ENCODE measurements at regions not wholly inside any gene's neighbourhood (a gene's known extent, or its start where the extent isn't known, plus 50 kb on each side); places are given as distances from the start of the nearest gene placed in this dataset.
"Not testable (repeated sequence)": the region's sequence is repeated elsewhere in the genome, so short reads cannot be mapped to it uniquely, and the experiment has no call there.

- H3K79me2 ChIP-seq (ENCODE audit: low read length), result no peaks in the 10 kb centered on the region
- no peak overlapping the region for H3K9ac ChIP-seq (ENCODE audit: low read length)
- no peak overlapping the region for H3K4me2 ChIP-seq (ENCODE audit: low read depth, low read length)
- H4K20me1 ChIP-seq (ENCODE audit: insufficient read depth, low read length), result no peaks in the 10 kb centered on the region
- TF ChIP-seq CTCF (IDR thresholded peaks at IDR 0.05; ENCODE audit: low read length) (no peak), EZH2 (optimal IDR thresholded peaks at IDR 0.05; ENCODE audit: low read depth, low read length) (no peak), EZH2phosphoT487 (IDR thresholded peaks at IDR 0.05; ENCODE audit: low read length) (no peak)
- H3K9me3 ChIP-seq (replicated peaks; ENCODE audit: insufficient read depth, low read length), result no peaks in the 10 kb centered on the region
- no peak overlapping the region for H3K4me3 ChIP-seq (ENCODE audit: low read length)
- no peaks in the 10 kb centered on the region for H3K9me2 ChIP-seq (replicated peaks; ENCODE audit: insufficient read depth, low read length)
- no peak overlapping the region for H2AFZ ChIP-seq (ENCODE audit: low read length)
- no peak for DNase-seq
- H3K36me3 ChIP-seq (replicated peaks; ENCODE audit: insufficient read depth, low read length), result no peaks in the 10 kb centered on the region
- H3K27me3 ChIP-seq (replicated peaks; ENCODE audit: insufficient read depth, low read length), result no peaks in the 10 kb centered on the region
- no peaks in the 10 kb centered on the region for H3K4me1 ChIP-seq (ENCODE audit: low read length)
- H3F3A ChIP-seq (ENCODE audit: insufficient read depth, low read length), result no peaks in the 10 kb centered on the region
- H3K27ac ChIP-seq (ENCODE audit: low read length), result no peak overlapping the region
Observed at GRCh38 chrX:128805236-128805635, 718.1 kb downstream of the SMARCA1 start.

GRCh38 chrX:128804828-128805227, 718.5 kb downstream of the SMARCA1 start:
- no peaks in the 10 kb centered on the region for H3K79me2 ChIP-seq (ENCODE audit: low read length)
- H3K9ac ChIP-seq (ENCODE audit: low read length), result no peak overlapping the region

GRCh38 chrX:128800138-128800537, 723.2 kb downstream of the SMARCA1 start:
- TF ChIP-seq EZH2 (optimal IDR thresholded peaks at IDR 0.05; ENCODE audit: low read depth, low read length) (no peak), CTCF (IDR thresholded peaks at IDR 0.05; ENCODE audit: low read length) (peak; percentile 25; the same call in 1 of the 2 replicates), EZH2phosphoT487 (IDR thresholded peaks at IDR 0.05; ENCODE audit: low read length) (no peak)

More at GRCh38 chrX:128804828-128805227, 718.5 kb downstream of the SMARCA1 start:
- Histone ChIP-seq H3K4me2 (ENCODE audit: low read depth, low read length) (no peak overlapping the region), H3K9me3 (replicated peaks; ENCODE audit: insufficient read depth, low read length) (no peaks in the 10 kb centered on the region), H3K27me3 (replicated peaks; ENCODE audit: insufficient read depth, low read length) (no peaks in the 10 kb centered on the region), H4K20me1 (ENCODE audit: insufficient read depth, low read length) (no peaks in the 10 kb centered on the region), H3K36me3 (replicated peaks; ENCODE audit: insufficient read depth, low read length) (no peaks in the 10 kb centered on the region), H3K4me3 (ENCODE audit: low read length) (no peak overlapping the region), H3K27ac (ENCODE audit: low read length) (no peak overlapping the region), H2AFZ (ENCODE audit: low read length) (no peak overlapping the region), H3F3A (ENCODE audit: insufficient read depth, low read length) (no peaks in the 10 kb centered on the region), H3K4me1 (ENCODE audit: low read length) (no peaks in the 10 kb centered on the region), H3K9me2 (replicated peaks; ENCODE audit: insufficient read depth, low read length) (no peaks in the 10 kb centered on the region)
- no peak for TF ChIP-seq CTCF (IDR thresholded peaks at IDR 0.05; ENCODE audit: low read length)
- TF ChIP-seq EZH2phosphoT487 (IDR thresholded peaks at IDR 0.05; ENCODE audit: low read length), result no peak
- no peak for TF ChIP-seq EZH2 (optimal IDR thresholded peaks at IDR 0.05; ENCODE audit: low read depth, low read length)
- no peak for DNase-seq

GRCh38 chrX:128783139-128783538, 730.9 kb upstream of the ACTRT1 start:
- not testable (repeated sequence) for H3K36me3 ChIP-seq (replicated peaks; ENCODE audit: insufficient read depth, low read length); H3K4me3 ChIP-seq (ENCODE audit: low read length); H3K4me1 ChIP-seq (ENCODE audit: low read length); H3K4me2 ChIP-seq (ENCODE audit: low read depth, low read length); H2AFZ ChIP-seq (ENCODE audit: low read length); H3K27me3 ChIP-seq (replicated peaks; ENCODE audit: insufficient read depth, low read length); H3K79me2 ChIP-seq (ENCODE audit: low read length); H3K9me2 ChIP-seq (replicated peaks; ENCODE audit: insufficient read depth, low read length); H3K9me3 ChIP-seq (replicated peaks; ENCODE audit: insufficient read depth, low read length); H3K27ac ChIP-seq (ENCODE audit: low read length); DNase-seq; H4K20me1 ChIP-seq (ENCODE audit: insufficient read depth, low read length); H3F3A ChIP-seq (ENCODE audit: insufficient read depth, low read length); H3K9ac ChIP-seq (ENCODE audit: low read length)

More at GRCh38 chrX:128800138-128800537, 723.2 kb downstream of the SMARCA1 start:
- no peak overlapping the region for H3K9ac ChIP-seq (ENCODE audit: low read length)
- no peaks in the 10 kb centered on the region for H3K36me3 ChIP-seq (replicated peaks; ENCODE audit: insufficient read depth, low read length)
- H3K27ac ChIP-seq (ENCODE audit: low read length), result no peak overlapping the region
- DNase-seq, result no peak
- H4K20me1 ChIP-seq (ENCODE audit: insufficient read depth, low read length), result no peaks in the 10 kb centered on the region
- no peaks in the 10 kb centered on the region for H3K9me2 ChIP-seq (replicated peaks; ENCODE audit: insufficient read depth, low read length)
- H3K4me3 ChIP-seq (ENCODE audit: low read length), result no peak overlapping the region
- no peak overlapping the region for H2AFZ ChIP-seq (ENCODE audit: low read length)
- no peaks in the 10 kb centered on the region for H3K79me2 ChIP-seq (ENCODE audit: low read length)
- no peaks in the 10 kb centered on the region for H3K27me3 ChIP-seq (replicated peaks; ENCODE audit: insufficient read depth, low read length)
- no peak overlapping the region for H3K4me2 ChIP-seq (ENCODE audit: low read depth, low read length)
- no peaks in the 10 kb centered on the region for H3K9me3 ChIP-seq (replicated peaks; ENCODE audit: insufficient read depth, low read length)
- H3F3A ChIP-seq (ENCODE audit: insufficient read depth, low read length), result no peaks in the 10 kb centered on the region
- H3K4me1 ChIP-seq (ENCODE audit: low read length), result no peaks in the 10 kb centered on the region
